ENCODE measurements at regions not wholly inside any gene's neighbourhood (a gene's known extent, or its start where the extent isn't known, plus 50 kb on each side); places are given as distances from the start of the nearest gene placed in this dataset.

GRCh38 chr14:61185534-61185933 is 95.6 kb downstream of the TMEM30B start:
- Histone ChIP-seq H3K4me1 (ENCODE audit: insufficient read depth, low read length) (peaks cover 34% of the 10 kb centered on the region), H3K36me3 (ENCODE audit: insufficient read depth, low read length) (no peaks in the 10 kb centered on the region), H2AFZ (ENCODE audit: low read depth, low read length) (no peak overlapping the region), H4K20me1 (ENCODE audit: insufficient read depth, low read length) (no peaks in the 10 kb centered on the region), H3K27me3 (ENCODE audit: insufficient read depth, low read length) (no peaks in the 10 kb centered on the region), H3K9ac (ENCODE audit: low read length) (no peak overlapping the region), H3K9me3 (ENCODE audit: insufficient read depth, low read depth, low read length) (no peaks in the 10 kb centered on the region), H3K4me3 (ENCODE audit: insufficient read depth, low read depth, low read length) (no peak overlapping the region), H3K27ac (ENCODE audit: low read depth, low read length) (no peak overlapping the region), H3K79me2 (ENCODE audit: insufficient read depth, low read length) (no peaks in the 10 kb centered on the region), H3K4me2 (ENCODE audit: low read length) (no peak overlapping the region)
- FAIRE-seq = peak; percentile 9
- no peaks in the 10 kb centered on the region for H3K36me3 Mint-ChIP-seq (ENCODE audit: low read depth, unreplicated experiment)
- H3K27ac Mint-ChIP-seq (ENCODE audit: unreplicated experiment) = no peak overlapping the region
- H3K4me1 Mint-ChIP-seq (ENCODE audit: low read depth, unreplicated experiment) = peaks cover 13% of the 10 kb centered on the region
- H3K9me3 Mint-ChIP-seq (ENCODE audit: unreplicated experiment) = no peaks in the 10 kb centered on the region
- no peak for DNase-seq (ENCODE audit: low read depth)
- no peaks in the 10 kb centered on the region for H3K27me3 Mint-ChIP-seq (ENCODE audit: low read depth, unreplicated experiment)
- TF ChIP-seq EZH2 (IDR thresholded peaks at IDR 0.05; ENCODE audit: insufficient read depth, low read length) (no peak), CTCF (IDR thresholded peaks at IDR 0.05; ENCODE audit: insufficient read depth, low read depth, low read length) (no peak)
- H3K4me3 Mint-ChIP-seq (ENCODE audit: unreplicated experiment) = no peak overlapping the region

GRCh38 chr14:61184112-61184511 is 97.0 kb downstream of the TMEM30B start:
- Histone ChIP-seq H3K9ac (ENCODE audit: low read length) (peak overlapping the region; percentile 19), H3K36me3 (ENCODE audit: insufficient read depth, low read length) (no peaks in the 10 kb centered on the region), H3K79me2 (ENCODE audit: insufficient read depth, low read length) (no peaks in the 10 kb centered on the region), H4K20me1 (ENCODE audit: insufficient read depth, low read length) (no peaks in the 10 kb centered on the region), H3K4me3 (ENCODE audit: insufficient read depth, low read depth, low read length) (no peak overlapping the region), H2AFZ (ENCODE audit: low read depth, low read length) (no peak overlapping the region), H3K9me3 (ENCODE audit: insufficient read depth, low read depth, low read length) (no peaks in the 10 kb centered on the region), H3K27me3 (ENCODE audit: insufficient read depth, low read length) (no peaks in the 10 kb centered on the region), H3K4me1 (ENCODE audit: insufficient read depth, low read length) (peaks cover 35% of the 10 kb centered on the region), H3K4me2 (ENCODE audit: low read length) (peak overlapping the region; percentile 10), H3K27ac (ENCODE audit: low read depth, low read length) (peak overlapping the region; percentile 64)
- peak; percentile 95 for DNase-seq (ENCODE audit: low read depth)
- H3K27me3 Mint-ChIP-seq (ENCODE audit: low read depth, unreplicated experiment) = no peaks in the 10 kb centered on the region
- TF ChIP-seq CTCF (IDR thresholded peaks at IDR 0.05; ENCODE audit: insufficient read depth, low read depth, low read length) (no peak), EZH2 (IDR thresholded peaks at IDR 0.05; ENCODE audit: insufficient read depth, low read length) (no peak)
- H3K27ac Mint-ChIP-seq (ENCODE audit: unreplicated experiment) = peak overlapping the region; percentile 63
- peak; percentile 99 for FAIRE-seq
- no peaks in the 10 kb centered on the region for H3K9me3 Mint-ChIP-seq (ENCODE audit: unreplicated experiment)
- no peaks in the 10 kb centered on the region for H3K36me3 Mint-ChIP-seq (ENCODE audit: low read depth, unreplicated experiment)
- H3K4me1 Mint-ChIP-seq (ENCODE audit: low read depth, unreplicated experiment) = peaks cover 19% of the 10 kb centered on the region
- H3K4me3 Mint-ChIP-seq (ENCODE audit: unreplicated experiment) = no peak overlapping the region

GRCh38 chr14:61183196-61183885 is 97.8 kb downstream of the TMEM30B start:
- H3K79me2 ChIP-seq (ENCODE audit: insufficient read depth, low read length) = no peaks in the 10 kb centered on the region
- no peaks in the 10 kb centered on the region for H3K36me3 ChIP-seq (ENCODE audit: insufficient read depth, low read length)
- H3K27me3 Mint-ChIP-seq (ENCODE audit: low read depth, unreplicated experiment) = no peaks in the 10 kb centered on the region
- no peaks in the 10 kb centered on the region for H4K20me1 ChIP-seq (ENCODE audit: insufficient read depth, low read length)
- peaks cover 26% of the 10 kb centered on the region for H3K4me1 Mint-ChIP-seq (ENCODE audit: low read depth, unreplicated experiment)
- no peaks in the 10 kb centered on the region for H3K9me3 Mint-ChIP-seq (ENCODE audit: unreplicated experiment)
- peak overlapping the region; percentile 9 for H3K27ac ChIP-seq (ENCODE audit: low read depth, low read length)
- no peak overlapping the region for H3K4me3 Mint-ChIP-seq (ENCODE audit: unreplicated experiment)
- H3K9me3 ChIP-seq (ENCODE audit: insufficient read depth, low read depth, low read length) = no peaks in the 10 kb centered on the region
- DNase-seq (ENCODE audit: low read depth) (peak; percentile 26), FAIRE-seq (peak; percentile 23)
- H3K36me3 Mint-ChIP-seq (ENCODE audit: low read depth, unreplicated experiment) = no peaks in the 10 kb centered on the region
- no peak overlapping the region for H3K27ac Mint-ChIP-seq (ENCODE audit: unreplicated experiment)
- peak overlapping the region; percentile 0 for H3K4me2 ChIP-seq (ENCODE audit: low read length)
- H2AFZ ChIP-seq (ENCODE audit: low read depth, low read length) = no peak overlapping the region
- TF ChIP-seq CTCF (IDR thresholded peaks at IDR 0.05; ENCODE audit: insufficient read depth, low read depth, low read length) (no peak), EZH2 (IDR thresholded peaks at IDR 0.05; ENCODE audit: insufficient read depth, low read length) (no peak)
- H3K4me3 ChIP-seq (ENCODE audit: insufficient read depth, low read depth, low read length) = no peak overlapping the region
- no peak overlapping the region for H3K9ac ChIP-seq (ENCODE audit: low read length)
- peaks cover 39% of the 10 kb centered on the region for H3K4me1 ChIP-seq (ENCODE audit: insufficient read depth, low read length)
- H3K27me3 ChIP-seq (ENCODE audit: insufficient read depth, low read length) = no peaks in the 10 kb centered on the region

Data from astrocyte (in vitro differentiated cells and primary cell).